Hippocampal formation (tissue), 2 donors: ENCODE measurements at regions not wholly inside any gene's neighbourhood (a gene's known extent, or its start where the extent isn't known, plus 50 kb on each side); places are given as distances from the start of the nearest gene placed in this dataset.
"Not testable (repeated sequence)": the region's sequence is repeated elsewhere in the genome, so short reads cannot be mapped to it uniquely, and the experiment has no call there.

Experiments
- DNase-seq, 2 donors: peaks; one replicate each; lab custom pipeline; 2025; lab: John Stamatoyannopoulos, UW

GRCh38 chr2:129008881-129009554, 690.4 kb upstream of the HS6ST1 start:
- no peak for DNase-seq

DNA sequence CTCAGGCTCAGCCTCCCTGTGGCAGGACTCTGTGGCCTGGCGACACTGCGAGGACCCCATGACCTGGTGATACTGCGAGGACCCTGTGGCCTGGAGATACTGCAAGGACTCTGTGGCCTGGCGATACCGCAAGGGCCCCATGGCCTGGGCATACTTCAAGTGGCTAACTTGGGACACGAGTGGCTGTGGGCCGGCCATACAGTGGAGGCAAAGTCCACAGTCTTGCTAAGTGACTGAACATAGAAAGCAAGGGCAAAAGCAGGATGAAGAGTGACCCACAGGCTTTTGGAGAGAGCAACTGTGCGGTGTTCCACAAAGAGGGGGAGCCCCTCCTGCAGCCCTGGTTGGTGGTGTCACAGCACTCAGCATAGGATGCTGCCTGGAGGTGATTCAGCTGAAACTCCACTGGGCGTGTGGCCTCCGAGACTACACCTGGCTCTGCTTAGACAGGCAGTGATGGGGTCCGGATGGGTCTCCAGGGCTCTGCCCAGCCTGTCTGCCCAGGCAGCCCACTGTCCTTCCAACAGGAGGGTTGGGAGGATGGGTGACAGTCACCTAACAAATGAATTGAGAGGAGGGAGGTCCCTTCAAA, 691.0 kb upstream of the HS6ST1 start:
- DNase-seq = no peak

GRCh38 chr2:129010262-129010661, 691.6 kb upstream of the HS6ST1 start:
- DNase-seq = no peak

- no peak for DNase-seq
These were observed 692.9 kb upstream of the HS6ST1 start for GRCh38 chr2:129011466-129012061.

DNA sequence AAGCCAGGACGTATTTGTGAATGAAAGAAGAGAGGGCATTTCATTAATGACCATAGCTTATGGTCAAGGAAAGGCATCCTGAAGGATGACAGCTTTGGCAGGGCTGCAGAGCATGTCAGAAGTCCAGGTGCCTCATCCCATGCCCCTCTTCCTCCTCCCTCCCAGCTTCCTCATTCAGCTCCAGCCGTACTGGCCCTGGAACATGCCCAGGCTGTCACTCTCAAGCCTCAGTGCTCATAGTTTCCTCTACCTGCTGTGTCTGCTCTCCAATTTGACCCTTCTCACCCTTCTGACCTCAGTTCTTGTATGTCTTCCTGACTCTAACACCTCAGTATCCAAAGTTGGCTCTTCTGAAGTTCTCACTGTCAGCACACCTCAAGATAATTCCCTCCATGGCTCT, 695.8 kb upstream of the HS6ST1 start:
- DNase-seq = no peak

DNA sequence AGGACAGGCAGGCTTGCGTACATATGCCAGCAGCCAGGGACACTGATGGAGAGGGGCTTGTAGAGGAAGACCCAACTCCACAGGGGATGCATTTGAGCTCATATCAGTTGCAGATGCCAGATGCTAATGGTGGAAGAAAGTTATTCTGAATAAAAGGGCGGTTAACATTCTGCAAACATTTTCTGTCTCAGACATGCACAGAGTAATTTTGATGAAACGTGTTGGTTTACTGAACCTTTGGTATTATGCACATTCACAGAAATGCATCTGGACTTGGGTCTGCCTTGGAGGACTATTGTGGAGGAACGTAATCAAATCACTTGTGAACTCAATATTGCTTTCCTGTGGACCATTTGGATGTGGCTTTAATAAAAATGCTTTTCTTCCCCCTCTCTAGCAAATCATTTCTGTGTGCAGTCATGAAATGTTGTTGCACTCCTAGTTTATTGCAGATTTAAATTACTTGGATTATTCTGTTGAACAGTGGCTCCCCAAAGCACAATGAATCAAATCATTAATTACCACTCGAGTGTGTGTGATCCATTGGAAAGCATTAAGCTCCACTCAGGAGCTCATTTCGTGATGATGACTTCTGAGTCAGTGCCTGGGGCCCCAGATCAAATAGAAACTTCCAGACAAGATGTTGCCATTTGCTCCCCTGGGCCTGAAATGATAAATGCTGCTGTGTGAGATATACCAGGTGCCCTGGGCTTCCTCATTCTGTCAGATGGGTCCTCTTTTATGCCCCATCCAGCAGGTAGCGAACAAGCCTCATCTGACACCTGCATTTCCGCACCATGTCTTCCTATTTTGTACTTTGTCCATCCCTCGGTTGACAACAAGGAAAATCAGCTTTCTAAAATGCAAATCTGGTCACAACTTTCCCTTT, 697.0 kb upstream of the HS6ST1 start:
- no peak for DNase-seq

GRCh38 chr2:129016972-129017371, 698.3 kb upstream of the HS6ST1 start:
- no peak for DNase-seq

GRCh38 chr2:129024796-129025195, 706.1 kb upstream of the HS6ST1 start:
- DNase-seq = no peak

- no peak for DNase-seq
These were observed 717.3 kb upstream of the HS6ST1 start for GRCh38 chr2:129035992-129036391.

DNA sequence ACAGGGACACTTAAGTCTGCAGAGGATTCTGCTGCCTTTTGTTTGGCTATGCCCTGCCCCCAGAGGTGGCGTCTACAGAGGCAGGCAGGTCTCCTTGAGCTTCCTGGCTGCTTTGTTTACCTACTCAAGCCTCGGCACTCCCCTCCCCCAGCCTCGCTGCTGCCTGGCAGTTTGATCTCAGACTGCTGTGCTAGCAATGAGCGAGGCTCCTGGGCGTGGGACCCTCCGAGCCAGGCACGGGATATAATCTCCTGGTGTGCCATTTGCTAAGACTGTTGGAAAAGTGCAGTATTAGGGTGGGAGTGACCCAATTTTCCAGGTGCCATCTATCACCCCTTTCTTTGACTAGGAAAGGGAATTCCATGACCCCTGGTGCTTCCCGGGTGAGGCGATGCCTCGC, 725.0 kb upstream of the HS6ST1 start:
- not testable (repeated sequence) for DNase-seq

DNA sequence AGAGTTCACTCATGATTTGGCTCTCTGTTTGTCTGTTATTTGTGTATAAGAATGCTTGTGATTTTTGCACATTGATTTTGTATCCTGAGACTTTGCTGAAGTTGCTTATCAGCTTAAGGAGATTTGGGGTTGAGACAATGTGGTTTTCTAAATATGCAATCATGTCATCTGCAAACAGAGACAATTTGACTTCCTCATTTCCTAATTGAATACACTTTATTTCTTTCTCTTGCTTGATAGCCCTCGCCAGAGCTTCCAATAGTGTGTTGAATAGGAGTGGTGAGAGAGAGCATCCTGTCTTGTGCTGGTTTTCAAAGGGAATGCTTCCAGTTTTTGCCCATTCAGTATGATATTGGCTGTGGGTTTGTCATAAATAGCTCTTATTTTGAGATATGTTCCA, 727.8 kb upstream of the HS6ST1 start:
- not testable (repeated sequence) for DNase-seq

- no peak for DNase-seq
These were observed 731.4 kb upstream of the HS6ST1 start for GRCh38 chr2:129050101-129050500.

DNA sequence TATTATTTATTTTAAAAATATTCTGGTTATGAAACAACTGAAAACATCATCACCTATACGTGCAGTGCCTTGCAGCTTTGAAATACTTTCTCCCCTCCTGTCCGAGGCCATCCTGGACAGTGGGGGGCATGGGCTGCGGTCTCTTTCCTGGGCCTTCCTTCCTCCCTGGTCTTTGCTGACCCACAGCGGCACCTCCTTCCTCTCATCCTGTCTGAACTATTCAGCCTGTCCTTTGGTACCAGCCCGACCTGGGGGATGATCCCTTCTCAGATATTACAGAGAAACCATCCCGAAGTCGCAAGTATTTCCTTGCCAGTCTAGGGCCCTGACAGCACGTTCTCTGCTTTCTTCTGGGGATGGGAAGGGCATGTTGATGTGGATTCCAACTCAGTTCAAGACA, 736.6 kb upstream of the HS6ST1 start:
- no peak for DNase-seq

DNA sequence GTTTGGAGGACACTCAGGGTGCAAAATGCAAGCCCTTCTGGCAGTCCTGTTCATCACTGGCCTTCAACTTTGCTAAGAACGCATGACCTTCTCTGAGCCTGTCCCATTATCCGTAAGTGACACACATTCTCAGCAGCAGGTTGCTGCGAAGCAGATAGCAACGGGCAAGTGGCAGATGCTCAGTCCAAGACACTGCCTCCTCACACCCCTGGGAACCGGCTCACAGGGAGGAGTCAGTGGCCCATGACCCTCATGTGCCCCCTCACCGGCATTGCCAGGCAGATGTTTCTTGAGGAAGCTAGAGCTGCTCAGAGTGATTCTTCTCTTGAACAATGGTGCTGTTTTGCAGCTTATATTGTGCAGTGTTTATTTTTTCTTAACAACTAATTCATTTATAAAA, 737.2 kb upstream of the HS6ST1 start:
- DNase-seq = no peak

DNA sequence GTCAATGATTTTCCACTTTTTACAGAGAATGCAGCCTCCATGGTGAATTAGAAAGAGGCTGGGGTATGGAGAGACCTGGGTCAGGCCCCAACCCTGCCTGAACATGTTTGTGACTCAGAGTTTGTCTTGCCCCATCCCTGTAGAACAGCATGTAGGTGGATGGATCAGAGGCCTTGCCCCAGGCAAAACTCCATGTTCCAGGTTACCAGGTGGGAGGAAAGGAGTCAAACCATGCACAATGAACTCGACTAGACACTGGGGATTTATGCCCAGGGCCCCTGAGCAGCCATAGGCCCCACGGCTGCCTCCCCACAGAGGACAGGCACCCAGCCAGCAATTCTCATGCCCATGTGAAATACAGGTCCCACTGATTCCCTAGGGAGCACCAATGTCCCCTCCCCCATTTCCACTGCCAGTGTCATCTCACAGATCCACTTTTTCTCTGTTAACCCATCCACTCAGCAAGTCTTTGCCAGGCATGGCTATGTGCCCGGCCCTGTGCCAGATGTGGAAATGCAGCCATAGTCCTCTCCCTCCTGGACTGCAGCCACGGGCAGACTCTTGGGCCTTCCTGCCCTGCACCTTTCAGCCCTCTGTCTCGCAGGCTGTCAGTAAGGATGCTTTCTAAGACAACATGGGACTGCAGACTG, 737.8 kb upstream of the HS6ST1 start:
- DNase-seq = no peak

GRCh38 chr2:129056959-129057317, 738.3 kb upstream of the HS6ST1 start:
- DNase-seq = no peak

DNA sequence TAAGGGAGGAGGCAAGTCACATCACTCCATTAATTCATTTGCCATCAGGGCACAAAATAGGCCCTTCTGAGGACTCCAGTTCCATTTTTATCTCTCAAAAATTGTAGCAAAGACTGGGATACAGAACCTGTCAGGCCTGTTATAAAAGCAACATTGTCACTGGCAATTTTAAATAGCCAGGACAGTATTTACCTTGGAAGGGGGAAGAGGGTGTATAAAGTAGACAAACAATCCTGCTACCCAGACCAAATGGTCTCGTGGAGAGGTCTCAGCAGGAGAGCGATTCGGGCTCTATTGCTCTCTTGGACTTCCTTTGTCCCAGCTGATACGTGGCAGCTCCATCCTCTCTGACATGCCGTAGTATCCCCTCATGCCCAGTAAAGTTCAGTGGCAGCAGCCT, 740.3 kb upstream of the HS6ST1 start:
- no peak for DNase-seq

DNA sequence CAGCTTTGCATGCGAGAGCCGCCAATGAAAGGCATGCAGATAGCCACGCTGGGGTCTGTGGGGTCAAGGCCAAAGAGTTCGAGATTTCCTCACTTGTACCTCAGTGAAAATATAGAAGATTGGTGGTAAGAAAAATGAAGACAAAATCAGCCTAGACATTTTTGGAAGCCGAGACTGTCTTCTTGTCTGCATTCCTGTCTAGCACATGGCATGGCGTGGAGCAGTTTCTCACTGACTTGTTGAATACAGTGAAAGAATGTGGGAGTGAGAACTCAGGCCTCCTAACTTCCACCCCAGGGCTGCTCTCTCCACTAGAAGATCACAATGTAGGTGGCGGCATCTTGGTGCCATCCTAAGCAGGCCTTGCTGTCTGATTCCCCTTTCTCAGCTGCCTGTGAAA, 740.8 kb upstream of the HS6ST1 start:
- DNase-seq = no peak

DNA sequence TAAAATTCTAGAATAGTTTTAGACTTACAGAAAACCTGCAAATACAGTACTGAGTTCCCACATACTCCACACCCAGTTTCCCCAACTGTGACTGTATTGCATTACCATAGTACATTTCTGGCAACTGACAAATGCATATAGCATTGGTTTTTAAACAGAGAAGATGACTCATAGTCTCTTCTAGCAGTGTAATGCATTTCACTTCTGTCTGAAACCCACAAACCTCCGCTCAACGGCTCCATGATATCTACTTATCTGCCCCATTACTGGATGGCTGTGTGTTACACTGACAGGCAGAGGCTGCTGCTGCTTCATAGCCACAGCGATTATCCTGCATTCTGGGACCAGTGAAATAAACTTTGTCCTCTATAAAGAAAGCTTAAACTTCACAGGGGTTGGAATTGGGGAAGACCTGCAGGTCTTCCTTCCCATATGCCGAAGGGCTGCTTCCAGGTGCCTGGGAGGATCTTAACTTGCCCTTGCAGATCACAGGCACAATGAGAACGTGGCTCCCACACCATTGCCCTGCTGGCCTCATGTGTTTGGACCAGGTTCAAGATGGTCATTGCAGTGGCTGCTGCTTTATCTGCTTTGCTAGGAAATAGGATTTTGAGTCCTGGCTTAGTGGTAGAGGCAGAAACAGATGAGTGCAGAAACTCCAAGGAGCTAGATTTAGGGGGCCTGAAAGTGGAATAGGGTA, 742.6 kb upstream of the HS6ST1 start:
- DNase-seq = no peak

GRCh38 chr2:129061769-129062121, 743.1 kb upstream of the HS6ST1 start:
- no peak for DNase-seq

- no peak for DNase-seq
These were observed 743.7 kb upstream of the HS6ST1 start for GRCh38 chr2:129062146-129062912.
